ENCODE measurements at regions not wholly inside any gene's neighbourhood (a gene's known extent, or its start where the extent isn't known, plus 50 kb on each side); places are given as distances from the start of the nearest gene placed in this dataset.

GRCh38 chr7:13308423-13308822, 621.0 kb downstream of the ARL4A start:
- no peak overlapping the region for H3K4me2 ChIP-seq
- Mint-ChIP-seq H3K4me1 (peaks cover 8% of the 10 kb centered on the region), H3K4me3 (no peak overlapping the region), H3K36me3 (ENCODE audit: low read depth) (peaks cover 66% of the 10 kb centered on the region), H3K27me3 (ENCODE audit: insufficient read depth, low read depth, poor library complexity) (no peaks in the 10 kb centered on the region), H3K27ac (no peak overlapping the region), H3K9me3 (peaks cover 71% of the 10 kb centered on the region)
- no peaks in the 10 kb centered on the region for H4K20me1 ChIP-seq (replicated peaks; ENCODE audit: insufficient read depth)
- no peak for TF ChIP-seq NANOG (IDR thresholded peaks at IDR 0.05; ENCODE audit: borderline replicate concordance)
- no peak for TF ChIP-seq ZNF114 (CRISPR knock-in tag; IDR thresholded peaks at IDR 0.05)
- no peak for TF ChIP-seq CREB1 (CRISPR knock-in tag; IDR thresholded peaks at IDR 0.05; ENCODE audit: low read depth)
- no peak for TF ChIP-seq ZNF462 (CRISPR knock-in tag; IDR thresholded peaks at IDR 0.05)
- TF ChIP-seq EZH2phosphoT487 (IDR thresholded peaks at IDR 0.05; ENCODE audit: unreplicated experiment): no peak
- TF ChIP-seq REST (IDR thresholded peaks at IDR 0.05; ENCODE audit: unreplicated experiment): no peak
- no peak for TF ChIP-seq CTCF (conservative IDR thresholded peaks at IDR 0.05; ENCODE audit: low read depth in 2 of 2)
- TF ChIP-seq POLR2AphosphoS5 (IDR thresholded peaks at IDR 0.05; ENCODE audit: low read depth): no peak
- no peak for TF ChIP-seq STAT1 (IDR thresholded peaks at IDR 0.05; ENCODE audit: unreplicated experiment)
- no peak for TF ChIP-seq ETS1 (IDR thresholded peaks at IDR 0.05)
- no peak for TF ChIP-seq JUNB (IDR thresholded peaks at IDR 0.05; ENCODE audit: unreplicated experiment)
- no peak for TF ChIP-seq ZNF331 (CRISPR knock-in tag; IDR thresholded peaks at IDR 0.05; ENCODE audit: low read depth)
- TF ChIP-seq EZH2 (IDR thresholded peaks at IDR 0.05; ENCODE audit: low read depth, unreplicated experiment): no peak
- DNase-seq (ENCODE audit: low spot score) (no peak), ATAC-seq (no peak)
- no peaks in the 10 kb centered on the region for H3K9me2 ChIP-seq (ENCODE audit: insufficient read depth)
- H2AFZ ChIP-seq: no peak overlapping the region
- no peaks in the 10 kb centered on the region for H3K79me2 ChIP-seq (replicated peaks; ENCODE audit: insufficient read depth)
- H3K4me1 ChIP-seq (ENCODE audit: insufficient read depth): no peaks in the 10 kb centered on the region
- no peak overlapping the region for H3K4me3 ChIP-seq
- no peaks in the 10 kb centered on the region for H3F3A ChIP-seq (replicated peaks; ENCODE audit: low read depth)
- no peak overlapping the region for H3K27ac ChIP-seq (ENCODE audit: low read depth)
- H3K36me3 ChIP-seq (ENCODE audit: insufficient read depth): peaks cover 14% of the 10 kb centered on the region
- H3K27me3 ChIP-seq (ENCODE audit: insufficient read depth): no peaks in the 10 kb centered on the region

Data from GM23338 (cell line).